ENCODE measurements at regions not wholly inside any gene's neighbourhood (a gene's known extent, or its start where the extent isn't known, plus 50 kb on each side); places are given as distances from the start of the nearest gene placed in this dataset.

DNA sequence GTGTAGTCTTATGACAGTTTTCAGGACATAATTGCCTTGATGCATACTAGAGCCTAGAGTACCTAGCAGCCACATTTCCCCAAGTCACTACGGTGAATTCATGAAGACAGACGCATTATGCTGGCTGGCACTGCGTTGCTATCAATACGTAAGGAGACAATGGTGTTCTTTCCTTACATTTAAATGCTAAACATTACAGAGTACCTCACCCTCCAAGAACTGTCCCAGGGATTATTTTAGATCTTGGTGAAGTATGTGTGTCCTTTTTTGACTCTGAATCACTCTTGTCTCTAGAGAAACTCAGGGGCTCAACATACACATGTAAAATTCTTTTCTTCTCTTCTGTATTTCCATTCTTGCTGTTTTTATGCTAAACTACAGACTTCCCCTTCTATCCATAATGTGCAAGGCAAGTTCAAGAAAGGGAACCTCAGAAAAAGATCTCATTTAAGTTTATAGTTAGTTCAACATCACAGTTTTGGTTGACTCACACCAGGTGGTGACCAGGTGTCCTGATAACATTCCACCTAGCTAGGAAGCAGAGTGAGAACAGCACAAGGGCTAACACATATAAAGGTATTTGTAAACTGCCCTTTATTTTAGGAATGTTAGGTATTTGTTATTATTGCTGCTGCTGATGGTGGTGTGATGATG is 212.4 kb upstream of the HNRNPA3 start:
- no peaks in the 10 kb centered on the region for H3K27me3 ChIP-seq (ENCODE audit: control insufficient read depth in 1 of 2, insufficient read depth in 1 of 2, low read length in 2 of 2)
- H3K23ac ChIP-seq (ENCODE audit: low read length in 2 of 2), result no peak overlapping the region
- DNase-seq, result no peak
- no peak overlapping the region for H2BK5ac ChIP-seq (ENCODE audit: low read depth, low read length, poor library complexity, severe bottlenecking)
- H2AFZ ChIP-seq (ENCODE audit: low read depth, low read length), result no peak overlapping the region
- H3K4me1 ChIP-seq (ENCODE audit: control insufficient read depth, insufficient read depth, low read depth, low read length), result no peaks in the 10 kb centered on the region
- H3K4me2 ChIP-seq (ENCODE audit: low read length, poor library complexity, severe bottlenecking), result no peak overlapping the region
- no peak overlapping the region for H2BK15ac ChIP-seq (ENCODE audit: low read depth, poor library complexity, severe bottlenecking)
- peak overlapping the region; percentile 65 for H3K9ac ChIP-seq (ENCODE audit: low read length)
- H3K9me3 ChIP-seq (ENCODE audit: control insufficient read depth, low read length), result no peaks in the 10 kb centered on the region
- H4K8ac ChIP-seq (ENCODE audit: low read length), result no peak overlapping the region
- H3K36me3 ChIP-seq (ENCODE audit: control insufficient read depth in 1 of 2, insufficient read depth in 2 of 2, low read depth in 1 of 2, low read length in 2 of 2), result no peaks in the 10 kb centered on the region
- no peak overlapping the region for H3K4ac ChIP-seq (ENCODE audit: low read depth in 1 of 2, low read length in 2 of 2)
- no peaks in the 10 kb centered on the region for H3K79me1 ChIP-seq (replicated peaks; ENCODE audit: low read length, poor library complexity, severe bottlenecking)
- H2AK5ac ChIP-seq (ENCODE audit: low read length, severe bottlenecking), result no peak overlapping the region
- no peak overlapping the region for H3K18ac ChIP-seq (ENCODE audit: low read depth in 1 of 2, low read length in 2 of 2)
- no peak overlapping the region for H4K91ac ChIP-seq (ENCODE audit: low read length)
- WGBS, result 83% methylated on average over 3 of the region's 4 CpGs
- no peak overlapping the region for H2BK12ac ChIP-seq (ENCODE audit: low read length in 2 of 2)
- H3K14ac ChIP-seq (ENCODE audit: low read length in 2 of 2), result no peak overlapping the region
- no peak overlapping the region for H3K4me3 ChIP-seq (ENCODE audit: insufficient read depth in 1 of 2, low read depth in 1 of 2, low read length in 2 of 2)
- no peak overlapping the region for H2BK120ac ChIP-seq (ENCODE audit: low read depth, low read length)
- no peak overlapping the region for H3K27ac ChIP-seq (ENCODE audit: low read length, poor library complexity, severe bottlenecking)

DNA sequence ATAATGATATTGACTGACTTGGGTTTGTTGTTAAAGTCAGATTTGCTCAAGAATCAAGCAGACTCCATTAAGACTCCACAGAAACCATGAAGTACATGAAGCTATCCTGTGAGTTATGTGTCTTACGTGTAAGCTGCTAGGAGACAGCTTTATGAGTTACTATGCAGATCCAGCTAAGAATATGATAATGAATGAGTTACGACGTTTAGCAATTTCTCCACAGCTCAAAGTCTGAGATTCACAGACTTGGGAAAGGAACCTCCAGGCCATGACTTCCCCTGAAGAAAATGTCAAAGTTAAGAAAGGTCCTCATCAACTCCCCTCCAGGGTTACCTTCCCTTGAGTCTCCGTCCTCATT is 211.9 kb upstream of the HNRNPA3 start:
- Histone ChIP-seq H3K9ac (ENCODE audit: low read length) (no peak overlapping the region), H3K4me3 (ENCODE audit: insufficient read depth in 1 of 2, low read depth in 1 of 2, low read length in 2 of 2) (no peak overlapping the region), H3K23ac (ENCODE audit: low read length in 2 of 2) (no peak overlapping the region), H3K27ac (ENCODE audit: low read length, poor library complexity, severe bottlenecking) (no peak overlapping the region), H3K27me3 (ENCODE audit: control insufficient read depth in 1 of 2, insufficient read depth in 1 of 2, low read length in 2 of 2) (no peaks in the 10 kb centered on the region), H2BK15ac (ENCODE audit: low read depth, poor library complexity, severe bottlenecking) (no peak overlapping the region), H3K14ac (ENCODE audit: low read length in 2 of 2) (no peak overlapping the region), H2BK5ac (ENCODE audit: low read depth, low read length, poor library complexity, severe bottlenecking) (no peak overlapping the region), H3K4me2 (ENCODE audit: low read length, poor library complexity, severe bottlenecking) (no peak overlapping the region), H4K91ac (ENCODE audit: low read length) (no peak overlapping the region), H3K4me1 (ENCODE audit: control insufficient read depth, insufficient read depth, low read depth, low read length) (no peaks in the 10 kb centered on the region), H2AFZ (ENCODE audit: low read depth, low read length) (no peak overlapping the region), H3K18ac (ENCODE audit: low read depth in 1 of 2, low read length in 2 of 2) (no peak overlapping the region), H3K79me1 (replicated peaks; ENCODE audit: low read length, poor library complexity, severe bottlenecking) (no peaks in the 10 kb centered on the region), H3K9me3 (ENCODE audit: control insufficient read depth, low read length) (no peaks in the 10 kb centered on the region), H3K36me3 (ENCODE audit: control insufficient read depth in 1 of 2, insufficient read depth in 2 of 2, low read depth in 1 of 2, low read length in 2 of 2) (no peaks in the 10 kb centered on the region), H2BK12ac (ENCODE audit: low read length in 2 of 2) (no peak overlapping the region), H2AK5ac (ENCODE audit: low read length, severe bottlenecking) (no peak overlapping the region), H4K8ac (ENCODE audit: low read length) (no peak overlapping the region), H2BK120ac (ENCODE audit: low read depth, low read length) (no peak overlapping the region), H3K4ac (ENCODE audit: low read depth in 1 of 2, low read length in 2 of 2) (no peak overlapping the region)
- no peak for DNase-seq
- 83% methylated on average over 4 of the region's 4 CpGs for WGBS

DNA sequence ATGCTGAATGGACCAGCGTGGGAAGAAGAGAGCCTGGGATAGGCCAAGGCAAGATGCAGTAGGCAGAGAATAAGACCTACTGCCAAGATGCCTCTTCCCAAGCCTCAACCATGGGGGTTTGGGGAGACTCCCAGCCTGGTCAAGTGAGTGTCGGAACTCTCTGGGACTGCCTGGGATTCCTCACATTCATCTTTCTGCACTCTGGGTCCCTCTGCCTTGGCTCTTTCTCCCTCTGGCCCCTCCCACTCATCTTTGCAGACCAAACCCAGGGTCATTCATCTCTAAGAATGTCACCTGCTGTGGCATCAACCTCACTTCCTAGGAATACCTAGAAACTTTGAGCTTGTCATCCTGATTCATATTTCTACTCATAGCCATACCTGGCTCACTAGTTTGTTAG is 211.3 kb upstream of the HNRNPA3 start:
- H3K27ac ChIP-seq (ENCODE audit: low read length, poor library complexity, severe bottlenecking), result no peak overlapping the region
- no peak for DNase-seq
- H3K9ac ChIP-seq (ENCODE audit: low read length), result no peak overlapping the region
- H3K9me3 ChIP-seq (ENCODE audit: control insufficient read depth, low read length), result no peaks in the 10 kb centered on the region
- no peak overlapping the region for H4K8ac ChIP-seq (ENCODE audit: low read length)
- H3K18ac ChIP-seq (ENCODE audit: low read depth in 1 of 2, low read length in 2 of 2), result no peak overlapping the region
- no peak overlapping the region for H2BK12ac ChIP-seq (ENCODE audit: low read length in 2 of 2)
- no peak overlapping the region for H3K14ac ChIP-seq (ENCODE audit: low read length in 2 of 2)
- no peak overlapping the region for H3K4me3 ChIP-seq (ENCODE audit: insufficient read depth in 1 of 2, low read depth in 1 of 2, low read length in 2 of 2)
- H2AK5ac ChIP-seq (ENCODE audit: low read length, severe bottlenecking), result no peak overlapping the region
- H2BK5ac ChIP-seq (ENCODE audit: low read depth, low read length, poor library complexity, severe bottlenecking), result no peak overlapping the region
- no peak overlapping the region for H2BK15ac ChIP-seq (ENCODE audit: low read depth, poor library complexity, severe bottlenecking)
- H3K79me1 ChIP-seq (replicated peaks; ENCODE audit: low read length, poor library complexity, severe bottlenecking), result no peaks in the 10 kb centered on the region
- H3K4ac ChIP-seq (ENCODE audit: low read depth in 1 of 2, low read length in 2 of 2), result no peak overlapping the region
- H3K4me1 ChIP-seq (ENCODE audit: control insufficient read depth, insufficient read depth, low read depth, low read length), result no peaks in the 10 kb centered on the region
- no peaks in the 10 kb centered on the region for H3K36me3 ChIP-seq (ENCODE audit: control insufficient read depth in 1 of 2, insufficient read depth in 2 of 2, low read depth in 1 of 2, low read length in 2 of 2)
- H2AFZ ChIP-seq (ENCODE audit: low read depth, low read length), result no peak overlapping the region
- H3K4me2 ChIP-seq (ENCODE audit: low read length, poor library complexity, severe bottlenecking), result no peak overlapping the region
- H2BK120ac ChIP-seq (ENCODE audit: low read depth, low read length), result no peak overlapping the region
- WGBS, result 73% methylated on average over 2 of the region's 2 CpGs
- H3K23ac ChIP-seq (ENCODE audit: low read length in 2 of 2), result no peak overlapping the region
- H4K91ac ChIP-seq (ENCODE audit: low read length), result peak overlapping the region; percentile 41
- H3K27me3 ChIP-seq (ENCODE audit: control insufficient read depth in 1 of 2, insufficient read depth in 1 of 2, low read length in 2 of 2), result no peaks in the 10 kb centered on the region

DNA sequence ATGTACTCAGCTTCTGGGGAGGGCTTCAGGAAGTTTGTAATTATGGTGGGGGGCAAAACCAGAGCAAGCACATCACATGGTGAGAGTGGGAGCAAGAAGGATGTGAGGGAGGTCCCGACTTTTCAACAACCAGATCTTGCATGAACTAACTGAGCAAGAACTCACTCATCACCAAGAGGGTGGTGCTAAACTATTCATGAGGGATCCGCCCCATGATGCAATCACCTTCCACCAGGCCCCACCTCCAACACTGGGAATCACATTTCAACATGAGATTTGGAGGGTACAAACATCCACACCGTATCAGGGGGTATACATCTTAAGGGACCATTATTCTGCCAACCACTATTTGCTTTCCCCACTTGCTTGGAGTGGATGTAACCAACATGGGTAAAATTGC is 209.6 kb upstream of the HNRNPA3 start:
- Histone ChIP-seq H4K91ac (ENCODE audit: low read length) (no peak overlapping the region), H2AK5ac (ENCODE audit: low read length, severe bottlenecking) (no peak overlapping the region), H3K4me1 (ENCODE audit: control insufficient read depth, insufficient read depth, low read depth, low read length) (no peaks in the 10 kb centered on the region), H3K36me3 (ENCODE audit: control insufficient read depth in 1 of 2, insufficient read depth in 2 of 2, low read depth in 1 of 2, low read length in 2 of 2) (no peaks in the 10 kb centered on the region), H3K9ac (ENCODE audit: low read length) (no peak overlapping the region), H2BK12ac (ENCODE audit: low read length in 2 of 2) (no peak overlapping the region), H2BK15ac (ENCODE audit: low read depth, poor library complexity, severe bottlenecking) (no peak overlapping the region), H2BK120ac (ENCODE audit: low read depth, low read length) (no peak overlapping the region), H3K14ac (ENCODE audit: low read length in 2 of 2) (no peak overlapping the region), H2AFZ (ENCODE audit: low read depth, low read length) (no peak overlapping the region), H3K23ac (ENCODE audit: low read length in 2 of 2) (no peak overlapping the region), H3K27me3 (ENCODE audit: control insufficient read depth in 1 of 2, insufficient read depth in 1 of 2, low read length in 2 of 2) (no peaks in the 10 kb centered on the region), H2BK5ac (ENCODE audit: low read depth, low read length, poor library complexity, severe bottlenecking) (no peak overlapping the region), H3K4me2 (ENCODE audit: low read length, poor library complexity, severe bottlenecking) (no peak overlapping the region), H3K27ac (ENCODE audit: low read length, poor library complexity, severe bottlenecking) (no peak overlapping the region), H3K9me3 (ENCODE audit: control insufficient read depth, low read length) (no peaks in the 10 kb centered on the region), H3K4me3 (ENCODE audit: insufficient read depth in 1 of 2, low read depth in 1 of 2, low read length in 2 of 2) (no peak overlapping the region), H3K18ac (ENCODE audit: low read depth in 1 of 2, low read length in 2 of 2) (no peak overlapping the region), H3K4ac (ENCODE audit: low read depth in 1 of 2, low read length in 2 of 2) (no peak overlapping the region), H3K79me1 (replicated peaks; ENCODE audit: low read length, poor library complexity, severe bottlenecking) (no peaks in the 10 kb centered on the region), H4K8ac (ENCODE audit: low read length) (no peak overlapping the region)
- WGBS, result 77% methylated on average over 3 of the region's 3 CpGs
- DNase-seq, result no peak
